Activated gamma-delta T cell treated with anti-CD3 and anti-CD28 coated beads, Interleukin-2, amount 50 U/mL, for 16 hours (primary cell): ENCODE measurements at regions not wholly inside any gene's neighbourhood (a gene's known extent, or its start where the extent isn't known, plus 50 kb on each side); places are given as distances from the start of the nearest gene placed in this dataset.
"Not testable (repeated sequence)": the region's sequence is repeated elsewhere in the genome, so short reads cannot be mapped to it uniquely, and the experiment has no call there.

Source experiments
- DNase-seq: peaks from one replicate; pipeline ENCODE4 v3.0.0-alpha.2; 2020; ENCODE audit warnings: low read depth

GRCh38 chr6:27826612-27826985, 85.6 kb downstream of the OR2B2 start:
- DNase-seq, result not testable (repeated sequence)

- not testable (repeated sequence) for DNase-seq
Measured at GRCh38 chr6:27825848-27826611, 86.2 kb downstream of the OR2B2 start.

GRCh38 chr6:27825025-27825793, 87.0 kb downstream of the OR2B2 start:
- DNase-seq, result no peak

- not testable (repeated sequence) for DNase-seq
Measured at GRCh38 chr6:27824211-27825024, 87.8 kb downstream of the OR2B2 start.

- not testable (repeated sequence) for DNase-seq
Measured at GRCh38 chr6:27823714-27824210, 88.4 kb downstream of the OR2B2 start.

GRCh38 chr6:27816906-27817305, 95.3 kb downstream of the OR2B2 start:
- no peak for DNase-seq

- peak; percentile 57 for DNase-seq
Measured at GRCh38 chr6:27814665-27815424, 97.4 kb downstream of the OR2B2 start.

- DNase-seq, result not testable (repeated sequence)
Measured at GRCh38 chr6:27814415-27814664, 97.9 kb downstream of the OR2B2 start.

- no peak for DNase-seq
Measured at GRCh38 chr6:27812805-27813492, 99.2 kb downstream of the OR2B2 start.

GRCh38 chr6:27812078-27812804, 100.0 kb downstream of the OR2B2 start:
- no peak for DNase-seq

- no peak for DNase-seq
Measured at GRCh38 chr6:27811451-27811772, 100.8 kb downstream of the OR2B2 start.

GRCh38 chr6:27810768-27811450, 101.3 kb downstream of the OR2B2 start:
- no peak for DNase-seq

- DNase-seq, result peak; percentile 59
Measured at GRCh38 chr6:27809939-27810767, 102.0 kb downstream of the OR2B2 start.

GRCh38 chr6:27809067-27809938, 102.9 kb downstream of the OR2B2 start:
- DNase-seq, result no peak

GRCh38 chr6:27808242-27809066, 103.7 kb downstream of the OR2B2 start:
- not testable (repeated sequence) for DNase-seq

- DNase-seq, result not testable (repeated sequence)
Measured at GRCh38 chr6:27807441-27808241, 104.6 kb downstream of the OR2B2 start.
